Dermis blood vessel endothelial cell (primary cell): ENCODE measurements at regions not wholly inside any gene's neighbourhood (a gene's known extent, or its start where the extent isn't known, plus 50 kb on each side); places are given as distances from the start of the nearest gene placed in this dataset.
"Not testable (repeated sequence)": the region's sequence is repeated elsewhere in the genome, so short reads cannot be mapped to it uniquely, and the experiment has no call there.

Experiments
- DNase-seq: peaks from one replicate; pipeline ENCODE4 v3.0.0; 2010

DNA sequence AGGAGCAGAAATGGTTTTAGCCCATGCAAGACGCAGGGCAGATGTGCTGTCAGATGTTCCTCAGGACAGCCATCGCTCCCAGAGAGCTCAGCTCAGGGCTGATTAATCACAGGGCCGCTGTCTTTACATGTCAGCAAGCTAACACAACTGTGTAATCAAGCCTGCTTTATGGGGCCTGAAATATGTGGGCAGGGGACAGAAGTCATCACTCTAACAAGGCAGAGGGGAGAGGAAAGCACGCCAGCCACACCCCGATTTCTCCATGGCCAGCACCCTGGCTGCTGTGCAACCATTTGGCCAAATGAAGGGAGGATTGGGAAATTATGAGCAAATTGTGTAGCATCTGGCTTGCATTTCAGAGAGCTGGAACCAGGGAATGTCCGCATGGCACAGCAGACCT is 368.8 kb downstream of the NPHP4 start:
- no peak for DNase-seq

GRCh38 chr1:5622412-5622811 is 369.8 kb downstream of the NPHP4 start:
- DNase-seq: no peak

DNA sequence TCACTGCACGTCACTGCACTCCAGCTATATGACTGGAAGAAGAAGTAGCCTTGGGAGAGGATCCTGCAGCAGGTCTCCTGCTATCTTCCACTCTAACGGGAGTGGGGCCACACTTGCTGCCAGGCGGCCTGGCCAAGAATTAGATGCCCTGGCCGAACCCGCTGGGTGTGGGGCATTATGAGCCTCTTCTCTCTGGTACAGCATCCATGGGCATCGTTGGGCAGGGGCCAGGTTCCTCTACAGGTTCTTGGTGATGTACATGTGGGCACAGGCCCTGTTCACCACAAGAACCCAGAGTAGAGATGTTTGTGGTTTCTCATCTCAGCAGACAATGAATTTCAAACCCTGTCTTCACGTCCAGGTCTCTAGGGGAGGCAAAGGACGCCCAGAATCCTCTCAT is 370.5 kb downstream of the NPHP4 start:
- DNase-seq: no peak

DNA sequence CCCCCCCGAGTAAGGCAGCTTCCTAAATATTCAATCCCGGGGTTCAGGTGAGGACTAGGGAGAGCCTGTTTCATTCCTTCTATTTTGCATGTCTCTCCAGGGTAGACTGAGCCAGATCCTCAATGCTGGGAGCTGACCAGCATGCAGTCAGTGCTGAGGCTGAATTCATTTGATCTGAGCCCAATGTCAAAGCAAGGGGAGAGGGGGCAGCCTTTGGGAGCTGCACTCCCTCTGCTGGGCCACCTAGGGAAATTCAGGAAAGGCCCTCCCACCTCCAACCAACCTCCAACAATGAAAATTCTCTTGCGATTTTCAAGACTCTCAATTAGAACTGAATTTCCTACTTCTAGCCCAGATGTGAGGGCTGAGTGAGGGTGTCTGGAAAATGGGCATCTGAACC is 371.2 kb downstream of the NPHP4 start:
- no peak for DNase-seq

DNA sequence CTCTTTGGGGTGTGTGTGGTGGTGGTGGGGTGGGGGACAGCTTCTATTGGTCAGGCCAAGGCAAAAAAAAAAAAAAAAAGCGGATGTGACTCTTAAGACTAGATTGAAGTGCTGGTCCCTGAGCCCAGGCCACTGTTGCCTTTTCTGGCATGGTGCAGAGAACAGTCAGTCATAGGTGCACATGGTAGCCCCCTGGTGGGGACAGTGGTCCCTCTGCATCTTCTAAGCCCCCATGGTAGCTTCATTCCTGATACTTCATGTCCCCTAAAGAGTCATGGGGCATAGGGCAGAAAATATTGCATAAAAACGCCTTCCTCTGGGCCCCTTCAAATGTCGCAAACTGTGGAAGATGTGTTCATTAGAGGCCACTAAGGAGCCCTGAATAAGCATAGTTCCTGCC is 371.8 kb downstream of the NPHP4 start:
- DNase-seq: no peak

DNA sequence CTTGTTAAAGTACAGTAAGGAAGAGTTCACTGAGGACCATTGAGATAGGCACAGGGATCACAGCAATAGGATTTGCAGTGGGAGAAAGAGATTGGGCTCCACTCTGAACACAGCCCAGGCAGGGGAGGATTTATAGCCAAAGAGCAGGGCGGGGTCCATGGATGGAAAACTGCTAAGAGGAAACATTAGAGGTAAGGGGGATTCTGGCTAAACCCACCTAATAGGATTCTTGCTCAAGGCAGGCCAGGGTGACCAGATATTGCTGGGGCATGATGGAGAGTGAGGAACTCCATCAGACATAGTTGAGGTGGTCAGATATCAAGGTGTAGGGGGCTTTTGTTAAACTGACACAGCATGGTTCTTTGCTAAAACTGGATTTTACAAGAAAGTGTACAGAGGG is 372.8 kb downstream of the NPHP4 start:
- DNase-seq: no peak

DNA sequence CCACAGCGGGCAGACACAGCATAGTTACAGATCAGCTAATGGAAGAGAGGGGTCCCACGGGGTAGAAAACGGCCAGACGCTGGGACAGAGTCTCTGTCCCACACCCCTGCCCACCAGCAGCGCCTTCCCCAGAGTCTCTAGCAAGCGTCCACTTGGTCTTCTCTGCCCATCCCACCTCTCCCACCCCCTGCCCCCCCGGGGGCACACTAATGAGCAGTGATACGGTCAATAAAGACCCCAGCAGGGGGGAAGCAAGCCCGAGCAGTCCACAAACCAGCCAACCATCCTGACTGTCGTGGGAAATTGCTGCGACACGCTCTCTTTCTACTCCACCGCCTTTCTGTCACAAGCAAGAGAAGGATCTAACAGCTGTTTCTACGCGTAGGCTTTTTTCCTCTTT is 374.7 kb downstream of the NPHP4 start:
- DNase-seq: no peak

- DNase-seq: no peak
Measured at GRCh38 chr1:5617179-5617520, 375.1 kb downstream of the NPHP4 start.

DNA sequence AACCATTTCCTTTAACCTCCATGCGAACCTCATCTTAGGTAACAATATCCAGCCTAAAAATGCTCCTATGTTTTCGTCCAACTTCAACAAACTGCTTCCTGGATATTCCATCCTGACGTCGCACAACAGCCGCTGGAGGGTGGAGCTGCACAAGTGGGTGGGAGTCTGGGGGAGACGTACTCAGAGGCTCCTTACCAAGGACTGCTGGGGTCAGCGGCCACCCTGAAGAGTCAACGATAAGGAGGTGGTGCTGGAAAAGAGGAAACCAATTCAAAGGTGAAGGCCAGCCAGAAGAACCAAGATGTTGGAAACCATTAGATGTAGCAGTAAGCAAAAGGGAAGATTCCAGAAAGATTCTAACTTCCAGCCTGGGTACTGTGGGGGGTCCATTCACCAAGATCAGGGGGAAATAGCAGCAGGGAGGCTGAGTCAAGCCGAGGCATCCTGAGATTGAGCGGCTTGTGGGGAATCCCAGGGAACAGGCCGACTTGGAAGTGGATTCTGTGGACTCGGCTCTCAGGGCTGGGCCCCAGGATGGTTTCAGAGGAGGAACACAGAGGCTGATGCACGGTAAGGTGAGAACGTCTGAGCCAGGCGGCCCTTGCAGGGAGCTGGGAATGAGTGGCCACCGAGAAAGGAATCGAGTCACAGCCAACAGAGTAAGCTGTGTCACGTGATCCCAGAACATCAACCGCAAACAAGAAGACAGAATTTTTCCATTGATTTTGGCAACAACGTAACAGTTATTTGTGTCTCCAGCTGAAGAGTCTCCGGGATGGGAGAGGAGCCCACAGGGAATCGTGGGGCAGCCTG is 375.7 kb downstream of the NPHP4 start:
- DNase-seq: no peak

GRCh38 chr1:5615076-5615475 is 377.1 kb downstream of the NPHP4 start:
- no peak for DNase-seq

DNA sequence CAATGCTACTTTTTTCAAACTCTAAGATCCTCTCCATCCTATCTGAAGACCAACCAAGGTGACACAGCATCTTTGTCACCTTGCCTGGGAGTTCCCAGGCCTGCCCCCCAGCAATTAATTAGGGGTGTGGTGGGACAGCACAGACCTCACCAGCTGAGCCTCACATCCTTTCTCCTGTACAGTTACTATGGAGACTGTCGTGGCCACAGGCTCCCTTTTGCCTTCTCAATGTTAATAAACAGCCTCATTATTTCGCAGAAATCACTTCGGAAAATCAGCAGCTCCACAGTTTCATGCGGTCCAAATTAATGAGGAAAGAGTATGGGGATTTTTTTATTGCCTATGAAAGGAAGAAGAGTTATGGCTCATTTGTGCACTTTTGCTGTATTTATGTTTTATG is 378.3 kb downstream of the NPHP4 start:
- DNase-seq: no peak

DNA sequence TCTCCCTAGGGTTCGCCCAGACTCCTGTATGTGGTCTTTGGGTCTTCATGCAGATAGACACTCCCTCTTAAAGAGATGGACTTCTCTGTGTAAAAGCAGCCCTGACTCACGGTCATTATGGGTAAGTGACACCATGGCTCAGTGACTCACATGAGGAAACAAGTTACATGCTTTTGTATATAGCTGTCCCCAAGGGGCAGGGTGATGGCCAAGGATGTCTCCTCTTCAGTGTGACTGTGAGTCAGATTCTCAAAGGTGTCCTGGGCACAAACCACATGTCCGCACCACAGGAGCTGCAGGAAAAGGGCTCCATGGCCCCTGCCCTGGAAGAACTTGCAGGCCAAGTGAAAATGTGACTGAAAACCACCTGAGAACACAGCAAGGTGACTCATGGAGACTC is 380.4 kb downstream of the NPHP4 start:
- DNase-seq: no peak

GRCh38 chr1:5611431-5611830 is 380.8 kb downstream of the NPHP4 start:
- no peak for DNase-seq

DNA sequence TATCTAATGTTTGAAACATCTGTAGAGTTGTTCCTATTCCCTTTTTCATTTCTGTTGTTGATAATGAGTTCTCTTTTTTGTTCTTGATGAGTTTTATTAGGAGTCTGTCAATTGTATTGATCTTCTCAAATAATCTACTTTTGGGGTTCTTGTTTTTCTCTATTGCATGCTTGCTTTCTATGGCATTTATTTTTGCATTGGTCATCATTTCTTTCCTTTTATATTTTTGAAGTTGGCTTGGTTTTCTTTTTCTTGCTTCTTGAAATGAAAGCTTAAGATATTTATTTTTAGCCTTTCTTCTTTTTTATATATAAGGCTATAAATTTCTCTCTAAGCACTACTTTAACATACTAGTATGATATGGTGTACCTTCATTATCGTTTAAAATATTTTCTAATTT is 381.8 kb downstream of the NPHP4 start:
- DNase-seq: no peak

- DNase-seq: no peak
Measured at GRCh38 chr1:5603353-5604104, 388.7 kb downstream of the NPHP4 start.

GRCh38 chr1:5602718-5603117 is 389.5 kb downstream of the NPHP4 start:
- DNase-seq: not testable (repeated sequence)

DNA sequence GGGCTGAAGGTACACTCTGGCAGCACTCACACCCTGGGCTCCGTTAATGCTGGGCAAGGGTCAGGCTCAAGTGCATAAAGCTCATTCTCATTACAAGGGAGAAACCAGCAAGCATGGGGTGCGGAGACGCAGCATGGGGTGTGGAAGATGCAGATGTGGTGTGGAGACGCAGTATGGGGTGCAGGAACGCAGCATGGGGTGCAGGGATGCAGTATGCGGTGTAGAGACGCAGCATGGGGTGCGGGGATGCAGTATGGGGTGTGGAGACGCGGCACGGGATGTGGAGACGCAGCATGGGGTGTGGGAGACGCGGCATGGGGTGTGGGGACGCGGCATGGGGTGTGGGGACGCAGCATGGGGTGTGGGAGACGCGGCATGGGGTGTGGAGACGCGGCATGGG is 390.7 kb downstream of the NPHP4 start:
- no peak for DNase-seq

DNA sequence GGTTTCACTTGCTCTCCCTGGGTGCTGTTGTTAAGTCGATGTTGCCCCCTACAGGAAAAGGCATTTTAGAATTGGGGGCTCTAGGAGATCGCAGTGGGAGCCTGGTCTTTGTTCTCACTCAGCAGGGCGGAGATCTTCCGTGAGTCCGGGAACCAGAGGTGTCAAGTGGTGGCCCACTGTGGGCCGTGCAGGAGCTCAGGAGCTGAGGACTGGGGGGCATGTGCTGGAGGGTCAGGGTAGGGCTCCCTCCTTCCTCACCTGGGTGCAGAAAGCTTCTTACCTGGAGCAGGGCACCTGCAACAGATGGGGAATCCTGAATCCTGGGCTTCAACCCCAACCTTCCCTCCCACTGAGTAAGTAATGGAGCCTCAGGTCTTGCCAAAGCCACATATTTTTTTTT is 392.7 kb downstream of the NPHP4 start:
- no peak for DNase-seq

GRCh38 chr1:5598824-5599395 is 393.3 kb downstream of the NPHP4 start:
- no peak for DNase-seq

DNA sequence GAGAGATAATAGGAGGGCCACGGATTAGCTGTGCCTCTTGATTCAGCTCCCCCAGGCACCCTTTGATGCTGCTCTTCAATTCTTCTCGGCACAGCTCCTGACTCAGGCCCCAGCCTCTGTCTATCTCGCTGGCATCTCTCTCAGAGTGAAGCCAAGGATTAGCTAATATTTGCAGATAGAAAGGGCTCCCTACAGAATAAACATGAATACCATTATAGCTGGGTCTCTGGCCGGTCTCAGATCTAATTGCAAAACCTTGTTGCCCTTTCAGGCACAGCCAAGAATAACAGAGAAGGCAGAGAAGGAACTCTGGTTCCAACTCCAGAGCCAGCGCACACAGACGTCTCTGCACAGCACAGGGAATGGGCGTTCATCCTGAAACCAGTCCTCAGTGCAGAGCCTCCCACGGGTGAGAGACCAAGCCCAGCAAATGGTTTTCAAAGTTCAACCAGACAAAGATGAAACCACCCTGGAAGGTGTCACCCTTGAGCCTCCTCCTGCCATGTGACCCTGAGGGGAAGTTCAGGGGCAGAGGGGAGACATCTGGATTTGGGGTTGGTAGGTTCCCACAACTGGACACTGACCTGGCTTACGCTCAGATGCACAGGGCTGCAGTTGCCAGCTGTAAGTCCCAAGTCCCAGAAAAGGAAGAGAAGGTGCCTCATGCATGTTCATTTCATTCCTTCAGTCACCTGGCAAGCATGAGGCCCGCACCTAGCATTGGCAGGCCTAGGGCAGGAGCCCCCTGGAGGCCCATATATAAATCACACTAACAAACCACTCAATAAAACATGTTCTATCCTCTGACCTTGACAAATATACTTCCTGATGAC is 394.0 kb downstream of the NPHP4 start:
- DNase-seq: no peak

GRCh38 chr1:5597171-5597850 is 394.9 kb downstream of the NPHP4 start:
- DNase-seq: no peak

GRCh38 chr1:5596651-5597050 is 395.6 kb downstream of the NPHP4 start:
- DNase-seq: no peak
